ENCODE measurements at regions not wholly inside any gene's neighbourhood (a gene's known extent, or its start where the extent isn't known, plus 50 kb on each side); places are given as distances from the start of the nearest gene placed in this dataset.
"Not testable (repeated sequence)": the region's sequence is repeated elsewhere in the genome, so short reads cannot be mapped to it uniquely, and the experiment has no call there.

GRCh38 chr6:155830531-155830930, 374.9 kb upstream of the NOX3 start:
- Histone ChIP-seq H3K4me1 (ENCODE audit: control insufficient read depth, insufficient read depth, low read length) (no peaks in the 10 kb centered on the region), H3K27me3 (ENCODE audit: control insufficient read depth, insufficient read depth, low read length) (no peaks in the 10 kb centered on the region), H3K9me3 (ENCODE audit: control insufficient read depth, insufficient read depth, low read length) (no peaks in the 10 kb centered on the region), H3K36me3 (ENCODE audit: control insufficient read depth, insufficient read depth, low read length) (no peaks in the 10 kb centered on the region), H3K4me3 (ENCODE audit: low read length) (no peak overlapping the region), H3K27ac (ENCODE audit: low read length) (no peak overlapping the region)
- no peak for DNase-seq (ENCODE audit: low read depth, low spot score)
- no CpG with 5 or more reads among the region's 5 CpGs for WGBS (ENCODE audit: insufficient coverage, insufficient read length)

DNA sequence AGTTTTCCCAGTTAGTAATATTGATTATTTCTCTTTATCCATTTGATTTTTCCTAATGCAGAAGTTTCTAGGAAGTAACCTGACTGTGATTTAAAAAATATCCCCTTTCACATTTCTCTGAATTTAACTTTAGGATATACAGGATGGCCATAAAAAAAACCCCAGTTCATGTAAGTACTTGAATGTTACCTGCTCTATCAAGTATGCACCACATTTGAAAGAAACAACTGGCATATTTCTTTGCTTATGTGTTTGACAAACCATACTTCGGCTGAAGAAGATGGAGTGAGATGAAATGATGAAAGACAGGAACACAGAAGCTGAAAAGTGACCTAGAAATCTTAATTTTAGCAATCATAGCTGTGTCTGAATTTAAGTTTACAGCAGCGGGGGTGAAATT, 374.0 kb upstream of the NOX3 start:
- WGBS (ENCODE audit: insufficient coverage, insufficient read length): no CpG with 5 or more reads among the region's 2 CpGs
- Histone ChIP-seq H3K4me3 (ENCODE audit: low read length) (no peak overlapping the region), H3K27ac (ENCODE audit: low read length) (no peak overlapping the region), H3K27me3 (ENCODE audit: control insufficient read depth, insufficient read depth, low read length) (no peaks in the 10 kb centered on the region), H3K36me3 (ENCODE audit: control insufficient read depth, insufficient read depth, low read length) (no peaks in the 10 kb centered on the region), H3K4me1 (ENCODE audit: control insufficient read depth, insufficient read depth, low read length) (no peaks in the 10 kb centered on the region), H3K9me3 (ENCODE audit: control insufficient read depth, insufficient read depth, low read length) (no peaks in the 10 kb centered on the region)
- no peak for DNase-seq (ENCODE audit: low read depth, low spot score)

- Histone ChIP-seq H3K27me3 (ENCODE audit: control insufficient read depth, insufficient read depth, low read length) (no peaks in the 10 kb centered on the region), H3K27ac (ENCODE audit: low read length) (no peak overlapping the region), H3K9me3 (ENCODE audit: control insufficient read depth, insufficient read depth, low read length) (no peaks in the 10 kb centered on the region), H3K36me3 (ENCODE audit: control insufficient read depth, insufficient read depth, low read length) (no peaks in the 10 kb centered on the region), H3K4me3 (ENCODE audit: low read length) (no peak overlapping the region), H3K4me1 (ENCODE audit: control insufficient read depth, insufficient read depth, low read length) (no peaks in the 10 kb centered on the region)
- DNase-seq (ENCODE audit: low read depth, low spot score): no peak
- WGBS (ENCODE audit: insufficient coverage, insufficient read length): no CpG with 5 or more reads among the region's 3 CpGs
Observed at GRCh38 chr6:155828989-155829388, 373.4 kb upstream of the NOX3 start.

GRCh38 chr6:155818698-155819097, 363.1 kb upstream of the NOX3 start:
- DNase-seq (ENCODE audit: low read depth, low spot score): no peak
- Histone ChIP-seq H3K27ac (ENCODE audit: low read length) (no peak overlapping the region), H3K27me3 (ENCODE audit: control insufficient read depth, insufficient read depth, low read length) (no peaks in the 10 kb centered on the region), H3K9me3 (ENCODE audit: control insufficient read depth, insufficient read depth, low read length) (no peaks in the 10 kb centered on the region), H3K4me3 (ENCODE audit: low read length) (no peak overlapping the region), H3K36me3 (ENCODE audit: control insufficient read depth, insufficient read depth, low read length) (no peaks in the 10 kb centered on the region), H3K4me1 (ENCODE audit: control insufficient read depth, insufficient read depth, low read length) (no peaks in the 10 kb centered on the region)
- WGBS (ENCODE audit: insufficient coverage, insufficient read length): no CpG with 5 or more reads among the region's 7 CpGs

GRCh38 chr6:155813548-155813947, 357.9 kb upstream of the NOX3 start:
- no peak for DNase-seq (ENCODE audit: low read depth, low spot score)
- H3K36me3 ChIP-seq (ENCODE audit: control insufficient read depth, insufficient read depth, low read length): no peaks in the 10 kb centered on the region
- no peaks in the 10 kb centered on the region for H3K9me3 ChIP-seq (ENCODE audit: control insufficient read depth, insufficient read depth, low read length)
- H3K27me3 ChIP-seq (ENCODE audit: control insufficient read depth, insufficient read depth, low read length): no peaks in the 10 kb centered on the region
- no CpG with 5 or more reads among the region's 5 CpGs for WGBS (ENCODE audit: insufficient coverage, insufficient read length)
- H3K4me1 ChIP-seq (ENCODE audit: control insufficient read depth, insufficient read depth, low read length): no peaks in the 10 kb centered on the region
- H3K4me3 ChIP-seq (ENCODE audit: low read length): no peak overlapping the region
- H3K27ac ChIP-seq (ENCODE audit: low read length): no peak overlapping the region

GRCh38 chr6:155807243-155807642, 351.6 kb upstream of the NOX3 start:
- Histone ChIP-seq H3K27me3 (ENCODE audit: control insufficient read depth, insufficient read depth, low read length) (no peaks in the 10 kb centered on the region), H3K27ac (ENCODE audit: low read length) (no peak overlapping the region), H3K9me3 (ENCODE audit: control insufficient read depth, insufficient read depth, low read length) (no peaks in the 10 kb centered on the region), H3K36me3 (ENCODE audit: control insufficient read depth, insufficient read depth, low read length) (no peaks in the 10 kb centered on the region), H3K4me1 (ENCODE audit: control insufficient read depth, insufficient read depth, low read length) (no peaks in the 10 kb centered on the region), H3K4me3 (ENCODE audit: low read length) (no peak overlapping the region)
- no peak for DNase-seq (ENCODE audit: low read depth, low spot score)
- no CpG with 5 or more reads among the region's 6 CpGs for WGBS (ENCODE audit: insufficient coverage, insufficient read length)

GRCh38 chr6:155801046-155801445, 345.4 kb upstream of the NOX3 start:
- no peak for DNase-seq (ENCODE audit: low read depth, low spot score)
- H3K27me3 ChIP-seq (ENCODE audit: control insufficient read depth, insufficient read depth, low read length): no peaks in the 10 kb centered on the region
- no CpG with 5 or more reads among the region's 1 CpG for WGBS (ENCODE audit: insufficient coverage, insufficient read length)
- no peaks in the 10 kb centered on the region for H3K36me3 ChIP-seq (ENCODE audit: control insufficient read depth, insufficient read depth, low read length)
- no peak overlapping the region for H3K4me3 ChIP-seq (ENCODE audit: low read length)
- no peak overlapping the region for H3K27ac ChIP-seq (ENCODE audit: low read length)
- no peaks in the 10 kb centered on the region for H3K9me3 ChIP-seq (ENCODE audit: control insufficient read depth, insufficient read depth, low read length)
- H3K4me1 ChIP-seq (ENCODE audit: control insufficient read depth, insufficient read depth, low read length): no peaks in the 10 kb centered on the region

DNA sequence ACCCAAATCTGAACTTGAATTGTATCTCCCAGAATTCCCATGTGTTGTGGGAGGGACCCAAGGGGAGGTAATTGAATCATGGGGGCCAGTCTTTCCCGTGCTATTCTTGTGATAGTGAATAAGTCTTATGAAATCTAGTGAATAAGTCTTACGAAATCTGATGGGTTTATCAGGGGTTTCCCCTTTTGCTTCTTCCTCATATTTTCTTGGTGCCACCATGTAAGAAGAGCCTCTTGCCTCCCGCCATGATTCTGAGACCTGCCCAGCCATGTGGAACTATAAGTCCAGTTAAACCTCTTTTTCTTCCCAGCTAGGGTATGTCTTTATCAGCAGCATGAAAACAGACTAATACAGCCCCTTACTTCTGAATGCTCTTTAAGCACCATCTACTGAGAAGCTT, 343.2 kb upstream of the NOX3 start:
- WGBS (ENCODE audit: insufficient coverage, insufficient read length): no CpG with 5 or more reads among the region's 3 CpGs
- not testable (repeated sequence) for H3K27ac ChIP-seq (ENCODE audit: low read length); H3K27me3 ChIP-seq (ENCODE audit: control insufficient read depth, insufficient read depth, low read length); H3K4me1 ChIP-seq (ENCODE audit: control insufficient read depth, insufficient read depth, low read length); H3K4me3 ChIP-seq (ENCODE audit: low read length); H3K36me3 ChIP-seq (ENCODE audit: control insufficient read depth, insufficient read depth, low read length); H3K9me3 ChIP-seq (ENCODE audit: control insufficient read depth, insufficient read depth, low read length); DNase-seq (ENCODE audit: low read depth, low spot score)

GRCh38 chr6:155795173-155795796, 339.6 kb upstream of the NOX3 start:
- peaks cover 3% of the 10 kb centered on the region; the same call in 1 of the 2 replicates for H3K4me1 ChIP-seq (ENCODE audit: control insufficient read depth, insufficient read depth, low read length)
- H3K9me3 ChIP-seq (ENCODE audit: control insufficient read depth, insufficient read depth, low read length): no peaks in the 10 kb centered on the region
- no peak overlapping the region for H3K4me3 ChIP-seq (ENCODE audit: low read length)
- DNase-seq (ENCODE audit: low read depth, low spot score): no peak
- no peaks in the 10 kb centered on the region for H3K36me3 ChIP-seq (ENCODE audit: control insufficient read depth, insufficient read depth, low read length)
- no CpG with 5 or more reads among the region's 8 CpGs for WGBS (ENCODE audit: insufficient coverage, insufficient read length)
- no peaks in the 10 kb centered on the region for H3K27me3 ChIP-seq (ENCODE audit: control insufficient read depth, insufficient read depth, low read length)
- no peak overlapping the region for H3K27ac ChIP-seq (ENCODE audit: low read length)

- Histone ChIP-seq H3K36me3 (ENCODE audit: control insufficient read depth, insufficient read depth, low read length) (no peaks in the 10 kb centered on the region), H3K4me3 (ENCODE audit: low read length) (no peak overlapping the region), H3K9me3 (ENCODE audit: control insufficient read depth, insufficient read depth, low read length) (no peaks in the 10 kb centered on the region; the same call in 1 of the 2 replicates), H3K27me3 (ENCODE audit: control insufficient read depth, insufficient read depth, low read length) (no peaks in the 10 kb centered on the region), H3K4me1 (ENCODE audit: control insufficient read depth, insufficient read depth, low read length) (peaks cover 3% of the 10 kb centered on the region; the same call in 1 of the 2 replicates), H3K27ac (ENCODE audit: low read length) (no peak overlapping the region)
- WGBS (ENCODE audit: insufficient coverage, insufficient read length): no CpG with 5 or more reads among the region's 4 CpGs
- no peak for DNase-seq (ENCODE audit: low read depth, low spot score)
Observed at GRCh38 chr6:155791891-155792290, 336.3 kb upstream of the NOX3 start.

- no peak for DNase-seq (ENCODE audit: low read depth, low spot score)
Observed at GRCh38 chr6:155791186-155791585, 335.5 kb upstream of the NOX3 start.

More at GRCh38 chr6:155791186-155791585, 335.5 kb upstream of the NOX3 start:
- Histone ChIP-seq H3K27me3 (ENCODE audit: control insufficient read depth, insufficient read depth, low read length) (no peaks in the 10 kb centered on the region), H3K27ac (ENCODE audit: low read length) (no peak overlapping the region), H3K4me3 (ENCODE audit: low read length) (no peak overlapping the region; the same call in 1 of the 2 replicates), H3K4me1 (ENCODE audit: control insufficient read depth, insufficient read depth, low read length) (peaks cover 3% of the 10 kb centered on the region; the same call in 1 of the 2 replicates), H3K36me3 (ENCODE audit: control insufficient read depth, insufficient read depth, low read length) (no peaks in the 10 kb centered on the region), H3K9me3 (ENCODE audit: control insufficient read depth, insufficient read depth, low read length) (no peaks in the 10 kb centered on the region; the same call in 1 of the 2 replicates)
- no CpG with 5 or more reads among the region's 7 CpGs for WGBS (ENCODE audit: insufficient coverage, insufficient read length)
